8988T (cell line): ENCODE measurements at regions not wholly inside any gene's neighbourhood (a gene's known extent, or its start where the extent isn't known, plus 50 kb on each side); places are given as distances from the start of the nearest gene placed in this dataset.

Experiments
- DNase-seq: peaks from one replicate; pipeline ENCODE4 v3.0.0; 2011

GRCh38 chr5:57576317-57576716 is 93.7 kb upstream of the ACTBL2 start:
- no peak for DNase-seq

- DNase-seq, result no peak
Measured at GRCh38 chr5:57575839-57576238, 93.2 kb upstream of the ACTBL2 start.

- DNase-seq, result no peak
Measured at GRCh38 chr5:57572461-57572860, 89.8 kb upstream of the ACTBL2 start.

- DNase-seq, result no peak
Measured at GRCh38 chr5:57569601-57570000, 87.0 kb upstream of the ACTBL2 start.

- DNase-seq, result no peak
Measured at GRCh38 chr5:57568136-57568535, 85.5 kb upstream of the ACTBL2 start.

GRCh38 chr5:57566914-57567313 is 84.3 kb upstream of the ACTBL2 start:
- no peak for DNase-seq

GRCh38 chr5:57561231-57561842 is 78.7 kb upstream of the ACTBL2 start:
- no peak for DNase-seq

GRCh38 chr5:57559110-57559635 is 76.6 kb upstream of the ACTBL2 start:
- DNase-seq, result no peak

GRCh38 chr5:57552033-57552432 is 69.4 kb upstream of the ACTBL2 start:
- DNase-seq, result no peak

GRCh38 chr5:57551251-57551650 is 68.6 kb upstream of the ACTBL2 start:
- no peak for DNase-seq

- no peak for DNase-seq
Measured at GRCh38 chr5:57550132-57550531, 67.5 kb upstream of the ACTBL2 start.

GRCh38 chr5:57549566-57549965 is 67.0 kb upstream of the ACTBL2 start:
- DNase-seq, result no peak

- DNase-seq, result no peak
Measured at GRCh38 chr5:57540823-57541222, 58.2 kb upstream of the ACTBL2 start.

GRCh38 chr5:57539281-57539701 is 56.7 kb upstream of the ACTBL2 start:
- no peak for DNase-seq

GRCh38 chr5:57538341-57538955 is 55.8 kb upstream of the ACTBL2 start:
- no peak for DNase-seq

- DNase-seq, result no peak
Measured at GRCh38 chr5:57537811-57538210, 55.2 kb upstream of the ACTBL2 start.

GRCh38 chr5:57532513-57533497 is 50.2 kb upstream of the ACTBL2 start:
- no peak for DNase-seq
